Central memory CD8-positive, alpha-beta T cell (primary cell): ENCODE measurements at regions not wholly inside any gene's neighbourhood (a gene's known extent, or its start where the extent isn't known, plus 50 kb on each side); places are given as distances from the start of the nearest gene placed in this dataset.
"Not testable (repeated sequence)": the region's sequence is repeated elsewhere in the genome, so short reads cannot be mapped to it uniquely, and the experiment has no call there.

ENCODE experiments used
- ATAC-seq: fragments of 150-1000 bp; cut with Tn5 transposase; replicated peaks from 2 replicates; pipeline ENCODE4 v1.10.0; 2022; ENCODE audit warnings: mild to moderate bottlenecking, moderate FRiP score, moderate number of reproducible peaks; ENCODE audit not compliant: poor library complexity, severe bottlenecking; ENCODE audit errors: extremely low read depth
- DNase-seq, 2 donors: peaks; one replicate each; pipeline ENCODE4 v3.0.0; 2021; ENCODE audit warnings: low spot score in 2 of 2
- H3K27ac Mint-ChIP-seq: one replicate; pipeline ENCODE4 v1.8.0; 2022; ENCODE audit warnings: low read depth, mild to moderate bottlenecking, moderate library complexity, mixed read lengths
- H3K27me3 Mint-ChIP-seq: one replicate; pipeline ENCODE4 v1.8.0; 2022; ENCODE audit warnings: mixed read lengths
- H3K36me3 Mint-ChIP-seq: one replicate; pipeline ENCODE4 v1.8.0; 2022; ENCODE audit warnings: mild to moderate bottlenecking, moderate library complexity, mixed read lengths; ENCODE audit not compliant: insufficient read depth
- H3K4me1 Mint-ChIP-seq: one replicate; pipeline ENCODE4 v1.8.0; 2022; ENCODE audit warnings: mixed read lengths
- H3K4me3 Mint-ChIP-seq: one replicate; pipeline ENCODE4 v1.8.0; 2022; ENCODE audit warnings: mild to moderate bottlenecking, moderate library complexity, mixed read lengths
- H3K9me3 Mint-ChIP-seq: one replicate; pipeline ENCODE4 v1.8.0; 2022; ENCODE audit warnings: mixed read lengths

GRCh38 chr11:24239930-24240329 is 256.9 kb upstream of the LUZP2 start:
- H3K9me3 Mint-ChIP-seq = peaks cover 13% of the 10 kb centered on the region
- H3K36me3 Mint-ChIP-seq = peaks cover 2% of the 10 kb centered on the region
- H3K4me1 Mint-ChIP-seq = no peaks in the 10 kb centered on the region
- no peak overlapping the region for H3K27ac Mint-ChIP-seq
- no peak for ATAC-seq
- no peak overlapping the region for H3K4me3 Mint-ChIP-seq
- DNase-seq = no peak
- H3K27me3 Mint-ChIP-seq = no peaks in the 10 kb centered on the region

DNA sequence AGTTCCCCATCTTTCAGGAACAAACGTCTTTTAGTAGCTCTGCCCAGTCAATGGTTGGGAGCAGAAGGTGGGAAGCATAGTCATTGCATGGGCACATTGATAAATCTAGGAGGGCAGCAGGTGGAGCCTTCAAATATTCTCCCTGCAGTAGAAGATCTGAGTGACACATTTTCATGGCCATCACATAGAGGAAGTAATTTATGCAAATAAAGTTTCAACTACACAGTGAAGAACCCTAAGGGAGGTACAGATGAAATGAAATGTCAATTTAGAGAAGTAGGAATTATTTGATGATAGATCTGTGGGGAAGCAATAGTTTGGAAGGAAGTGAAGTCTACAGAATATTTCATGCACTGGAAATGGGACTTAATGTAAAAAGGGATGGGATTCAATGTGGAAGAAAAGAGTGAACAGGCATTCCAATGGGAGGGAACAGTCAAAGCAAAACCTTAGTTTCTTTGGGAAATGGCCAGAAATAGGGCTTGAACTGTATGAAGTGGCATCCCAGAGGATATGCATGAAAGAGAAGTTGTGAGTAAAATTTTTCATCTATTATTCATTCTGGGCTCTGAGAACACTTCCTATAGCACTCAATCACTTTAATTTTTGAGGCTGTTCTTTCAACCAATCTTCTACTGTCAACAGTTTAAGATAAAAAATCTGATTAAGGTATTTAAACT is 256.2 kb upstream of the LUZP2 start:
- peaks cover 13% of the 10 kb centered on the region for H3K9me3 Mint-ChIP-seq

DNA sequence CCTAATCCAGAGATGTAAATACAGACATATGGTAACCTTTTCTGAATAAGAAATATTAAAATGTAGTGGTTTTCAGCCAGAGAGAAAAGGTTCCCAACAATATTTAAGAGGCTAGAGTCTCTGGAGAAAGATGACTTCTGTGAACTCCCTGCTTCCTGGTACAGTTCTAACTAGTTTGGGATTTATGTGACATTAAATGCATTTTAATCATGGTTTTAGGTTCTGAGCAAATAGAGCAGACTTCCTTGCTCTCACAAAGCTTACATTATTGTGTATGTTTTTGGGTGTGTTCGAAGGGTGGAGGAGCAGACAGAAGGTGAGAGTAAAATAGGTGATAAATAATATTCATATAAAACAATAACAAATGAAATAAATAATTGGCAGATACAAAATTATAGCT is 250.1 kb upstream of the LUZP2 start:
- no peak overlapping the region for H3K4me3 Mint-ChIP-seq
- H3K27me3 Mint-ChIP-seq = no peaks in the 10 kb centered on the region
- ATAC-seq = no peak
- DNase-seq = no peak
- H3K27ac Mint-ChIP-seq = no peak overlapping the region
- H3K4me1 Mint-ChIP-seq = no peaks in the 10 kb centered on the region
- H3K9me3 Mint-ChIP-seq = peaks cover 5% of the 10 kb centered on the region
- no peaks in the 10 kb centered on the region for H3K36me3 Mint-ChIP-seq

More for the DNA sequence above, 256.2 kb upstream of the LUZP2 start:
- no peaks in the 10 kb centered on the region for H3K4me1 Mint-ChIP-seq
- H3K27ac Mint-ChIP-seq = no peak overlapping the region
- H3K36me3 Mint-ChIP-seq = peaks cover 2% of the 10 kb centered on the region
- H3K27me3 Mint-ChIP-seq = no peaks in the 10 kb centered on the region
- H3K4me3 Mint-ChIP-seq = no peak overlapping the region
- DNase-seq (no peak), ATAC-seq (no peak)

GRCh38 chr11:24247846-24248245 is 249.0 kb upstream of the LUZP2 start:
- H3K4me1 Mint-ChIP-seq = no peaks in the 10 kb centered on the region
- no peak overlapping the region for H3K4me3 Mint-ChIP-seq
- no peaks in the 10 kb centered on the region for H3K27me3 Mint-ChIP-seq
- no peak overlapping the region for H3K27ac Mint-ChIP-seq
- no peak for ATAC-seq
- no peak for DNase-seq
- H3K36me3 Mint-ChIP-seq = no peaks in the 10 kb centered on the region
- peaks cover 5% of the 10 kb centered on the region for H3K9me3 Mint-ChIP-seq

GRCh38 chr11:24249921-24250320 is 246.9 kb upstream of the LUZP2 start:
- Mint-ChIP-seq H3K9me3 (peaks cover 5% of the 10 kb centered on the region), H3K27me3 (no peaks in the 10 kb centered on the region), H3K27ac (no peak overlapping the region), H3K4me3 (no peak overlapping the region), H3K4me1 (no peaks in the 10 kb centered on the region), H3K36me3 (no peaks in the 10 kb centered on the region)
- ATAC-seq (no peak), DNase-seq (no peak)

- Mint-ChIP-seq H3K9me3 (peaks cover 10% of the 10 kb centered on the region), H3K4me3 (no peak overlapping the region), H3K27ac (no peak overlapping the region), H3K36me3 (no peaks in the 10 kb centered on the region), H3K4me1 (no peaks in the 10 kb centered on the region), H3K27me3 (no peaks in the 10 kb centered on the region)
- no peak for DNase-seq
- no peak for ATAC-seq
Measured at GRCh38 chr11:24253237-24253760, 243.6 kb upstream of the LUZP2 start.

GRCh38 chr11:24264868-24265267 is 232.0 kb upstream of the LUZP2 start:
- Mint-ChIP-seq H3K4me3 (no peak overlapping the region), H3K27ac (no peak overlapping the region), H3K4me1 (no peaks in the 10 kb centered on the region), H3K9me3 (peaks cover 14% of the 10 kb centered on the region), H3K27me3 (no peaks in the 10 kb centered on the region), H3K36me3 (no peaks in the 10 kb centered on the region)
- DNase-seq (no peak), ATAC-seq (no peak)

DNA sequence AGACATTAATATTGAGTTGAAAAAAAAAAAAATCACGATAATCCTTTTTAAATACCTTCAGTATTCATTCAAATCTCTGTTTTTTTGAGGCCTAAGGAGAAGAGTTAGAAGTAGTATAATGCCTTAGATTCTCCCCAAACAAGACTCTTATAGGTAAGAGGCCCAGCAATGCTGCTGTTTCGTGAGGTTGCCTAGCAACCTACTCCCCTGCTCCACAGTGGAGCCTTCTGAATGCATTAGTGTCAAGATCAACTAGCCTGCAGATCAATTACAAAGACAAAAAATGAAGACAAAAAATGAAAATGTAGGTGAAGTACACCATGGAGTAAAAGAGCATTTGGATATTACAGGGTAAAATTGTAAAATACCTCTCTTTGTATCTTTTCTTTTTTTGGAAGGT is 229.8 kb upstream of the LUZP2 start:
- ATAC-seq (no peak), DNase-seq (no peak)
- no peak overlapping the region for H3K4me3 Mint-ChIP-seq
- H3K27me3 Mint-ChIP-seq = no peaks in the 10 kb centered on the region
- peaks cover 13% of the 10 kb centered on the region for H3K9me3 Mint-ChIP-seq
- H3K36me3 Mint-ChIP-seq = no peaks in the 10 kb centered on the region
- no peak overlapping the region for H3K27ac Mint-ChIP-seq
- no peaks in the 10 kb centered on the region for H3K4me1 Mint-ChIP-seq

GRCh38 chr11:24271798-24272197 is 225.1 kb upstream of the LUZP2 start:
- Mint-ChIP-seq H3K36me3 (no peaks in the 10 kb centered on the region), H3K27ac (no peak overlapping the region), H3K4me1 (no peaks in the 10 kb centered on the region), H3K9me3 (peaks cover 24% of the 10 kb centered on the region), H3K4me3 (no peak overlapping the region), H3K27me3 (no peaks in the 10 kb centered on the region)
- ATAC-seq = no peak
- no peak for DNase-seq

DNA sequence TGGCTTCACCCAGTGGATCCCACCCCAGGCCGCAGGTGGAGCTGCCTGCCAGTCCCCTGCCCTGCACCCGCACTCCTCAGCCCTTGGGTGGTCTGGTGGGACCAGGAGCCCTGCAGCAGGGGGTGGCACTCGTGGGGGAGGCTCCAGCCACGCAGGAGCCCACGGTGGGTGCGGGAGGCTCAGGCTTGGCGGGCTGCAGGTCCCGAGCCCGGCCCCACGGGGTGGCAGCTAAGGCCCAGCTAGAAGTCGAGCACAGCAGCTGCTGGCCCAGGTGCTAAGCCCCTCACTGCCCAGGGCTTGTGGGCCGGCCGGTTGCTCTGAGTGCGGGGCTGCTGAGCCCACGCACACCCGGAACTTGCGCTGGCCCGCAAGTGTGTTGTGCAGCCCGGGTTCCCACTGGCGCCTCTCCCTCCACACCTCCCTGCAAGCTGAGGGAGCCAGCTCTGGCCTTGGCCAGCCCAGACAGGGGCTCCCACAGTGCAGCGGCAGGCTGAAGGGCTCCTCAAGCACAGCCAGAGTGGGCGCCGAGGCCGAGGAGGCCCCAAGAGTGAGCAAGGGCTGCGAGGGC is 222.6 kb upstream of the LUZP2 start:
- not testable (repeated sequence) for H3K4me3 Mint-ChIP-seq, H3K27me3 Mint-ChIP-seq, H3K36me3 Mint-ChIP-seq, DNase-seq, H3K4me1 Mint-ChIP-seq, H3K27ac Mint-ChIP-seq, ATAC-seq
- H3K9me3 Mint-ChIP-seq = peaks cover 15% of the 10 kb centered on the region

- H3K36me3 Mint-ChIP-seq = no peaks in the 10 kb centered on the region
Measured at GRCh38 chr11:24286238-24286637, 210.6 kb upstream of the LUZP2 start.

DNA sequence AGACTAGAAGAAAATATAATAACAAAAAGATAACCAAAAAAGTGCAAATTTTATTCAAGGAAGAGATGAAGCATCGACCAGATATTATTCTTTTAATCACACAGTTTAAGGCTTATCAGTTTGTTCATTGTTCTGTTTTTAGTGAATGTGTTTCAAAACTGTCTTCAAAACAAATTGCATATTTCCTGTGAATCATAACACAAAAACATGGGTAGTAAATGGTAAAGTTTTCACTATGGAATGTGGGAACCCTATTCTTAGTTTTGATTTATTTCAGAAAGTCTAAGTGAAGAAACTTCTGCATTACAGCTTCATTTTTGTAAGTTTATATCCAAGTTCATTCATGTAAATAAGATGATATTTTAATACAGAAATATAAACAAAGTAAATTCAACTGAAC is 207.6 kb upstream of the LUZP2 start:
- no peak overlapping the region for H3K4me3 Mint-ChIP-seq
- DNase-seq (no peak), ATAC-seq (no peak)
- H3K27ac Mint-ChIP-seq = no peak overlapping the region
- peaks cover 40% of the 10 kb centered on the region for H3K9me3 Mint-ChIP-seq
- no peaks in the 10 kb centered on the region for H3K4me1 Mint-ChIP-seq
- no peaks in the 10 kb centered on the region for H3K27me3 Mint-ChIP-seq
- no peaks in the 10 kb centered on the region for H3K36me3 Mint-ChIP-seq

More at GRCh38 chr11:24286238-24286637, 210.6 kb upstream of the LUZP2 start:
- Mint-ChIP-seq H3K4me3 (no peak overlapping the region), H3K4me1 (no peaks in the 10 kb centered on the region), H3K9me3 (peaks cover 41% of the 10 kb centered on the region), H3K27me3 (no peaks in the 10 kb centered on the region), H3K27ac (no peak overlapping the region)
- DNase-seq = no peak
- no peak for ATAC-seq

DNA sequence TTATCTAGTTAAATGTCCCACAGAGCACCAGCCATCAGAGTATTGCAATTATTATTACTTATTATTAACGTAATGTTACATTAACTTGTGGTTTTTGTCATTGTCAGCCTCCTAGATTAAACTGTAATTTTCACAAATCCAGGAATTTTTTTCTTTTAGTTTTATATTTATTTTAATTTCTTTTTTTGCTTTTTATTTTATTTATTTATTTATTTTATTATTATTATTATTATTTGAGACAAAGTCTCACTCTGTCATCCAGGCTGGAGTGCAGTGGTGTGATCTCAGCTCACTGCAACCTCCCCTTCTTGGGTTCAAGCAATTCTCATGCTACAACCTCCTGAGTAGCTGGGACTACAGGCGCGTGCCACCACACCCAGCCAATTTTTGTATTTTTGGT is 202.9 kb upstream of the LUZP2 start:
- no peaks in the 10 kb centered on the region for H3K27me3 Mint-ChIP-seq
- H3K4me3 Mint-ChIP-seq = no peak overlapping the region
- H3K4me1 Mint-ChIP-seq = no peaks in the 10 kb centered on the region

More for the DNA sequence above, 202.9 kb upstream of the LUZP2 start:
- Mint-ChIP-seq H3K9me3 (peaks cover 19% of the 10 kb centered on the region), H3K36me3 (no peaks in the 10 kb centered on the region), H3K27ac (no peak overlapping the region)
- ATAC-seq (no peak), DNase-seq (no peak)
